Left lung (tissue), 4 donors: ENCODE measurements at regions not wholly inside any gene's neighbourhood (a gene's known extent, or its start where the extent isn't known, plus 50 kb on each side); places are given as distances from the start of the nearest gene placed in this dataset.
"Not testable (repeated sequence)": the region's sequence is repeated elsewhere in the genome, so short reads cannot be mapped to it uniquely, and the experiment has no call there.

Source experiments
- ATAC-seq: fragments of 200-7000 bp; cut with Tn5 transposase; one replicate; pipeline ENCODE4 v1.9.1; 2020; ENCODE audit warnings: moderate library complexity
- DNase-seq, 4 donors: peaks; one replicate each; pipeline ENCODE4 v3.0.0-alpha.2; 2013 to 2020
- H3K27ac ChIP-seq, 2 donors: fragments of 200-600 bp; sonication (generic) in 1 of 2; one replicate each; pipeline versions ENCODE4 v1.5.0 to v1.8.0; 2020 to 2021
- H3K27me3 ChIP-seq, 2 donors: fragments of 200-600 bp; sonication (generic) in 1 of 2; one replicate each; pipeline versions ENCODE4 v1.5.0 to v1.8.0; 2020 to 2021
- H3K36me3 ChIP-seq, 2 donors: fragments of 200-600 bp; sonication (generic) in 1 of 2; one replicate each; pipeline versions ENCODE4 v1.5.0 to v1.8.0; 2020 to 2021
- H3K4me1 ChIP-seq, 2 donors: fragments of 200-600 bp; one replicate each; pipeline ENCODE4 v1.8.0; 2021
- H3K4me3 ChIP-seq, 2 donors: fragments of 200-600 bp; sonication (generic) in 1 of 2; one replicate each; pipeline versions ENCODE4 v1.5.0 to v1.8.0; 2020 to 2021; ENCODE audit warnings: mild to moderate bottlenecking in 1 of 2
- H3K9me3 ChIP-seq, 2 donors: fragments of 200-600 bp; sonication (generic) in 1 of 2; one replicate each; pipeline versions ENCODE4 v1.5.0 to v1.8.0; 2020 to 2021
- CTCF ChIP-seq, 2 donors: fragments of 200-600 bp; sonication (generic) in 1 of 2; IDR thresholded peaks; one replicate each; pipeline versions ENCODE4 v1.5.0 to v1.8.0; 2021; ENCODE audit warnings: antibody characterized with exemption in 2 of 2
- intact Hi-C, 2 donors: fragments of 100-400 bp; cut with DNase I; formaldehyde crosslinking; loops; one replicate each; pipeline versions ENCODE4 v1.11.2 to v1.14.2; 2022
- donor health status: DM: no; HTN: yes; CAD: no.
- donor health status: DM: no; HTN: no; CAD: no.

- Histone ChIP-seq H3K36me3 (no peaks in the 10 kb centered on the region), H3K27ac (no peak overlapping the region), H3K9me3 (peaks cover 0 to 10% of the 10 kb centered on the region in 2 donors), H3K4me1 (no peaks in the 10 kb centered on the region), H3K27me3 (no peaks in the 10 kb centered on the region), H3K4me3 (no peak overlapping the region)
- no peak for TF ChIP-seq CTCF (IDR thresholded peaks at IDR 0.05)
- no peak for ATAC-seq
- intact Hi-C loops = no loop called here
- no peak for DNase-seq
Measured at GRCh38 chr14:23884541-23884904, 69.0 kb upstream of the DHRS4 start.

GRCh38 chr14:23887536-23887935, 66.0 kb upstream of the DHRS4 start:
- Histone ChIP-seq H3K4me1 (no peaks in the 10 kb centered on the region), H3K27me3 (peaks cover 0 to 3% of the 10 kb centered on the region in 2 donors), H3K27ac (no peak overlapping the region), H3K9me3 (peaks cover 0 to 10% of the 10 kb centered on the region in 2 donors), H3K4me3 (no peak overlapping the region), H3K36me3 (no peaks in the 10 kb centered on the region)
- DNase-seq (no peak), ATAC-seq (no peak)
- intact Hi-C loops = no loop called here
- no peak for TF ChIP-seq CTCF (IDR thresholded peaks at IDR 0.05)

- intact Hi-C loops, H3K27ac ChIP-seq, H3K9me3 ChIP-seq, ATAC-seq, H3K4me3 ChIP-seq, H3K4me1 ChIP-seq, H3K36me3 ChIP-seq, H3K27me3 ChIP-seq: not testable (repeated sequence)
- peak in 1 of 4 donors; percentile 69 for DNase-seq
Measured at GRCh38 chr14:23891717-23892116, 61.9 kb upstream of the DHRS4 start.

- H3K4me1 ChIP-seq, ATAC-seq, DNase-seq, H3K27ac ChIP-seq, H3K9me3 ChIP-seq, H3K27me3 ChIP-seq, H3K4me3 ChIP-seq, intact Hi-C loops, H3K36me3 ChIP-seq: not testable (repeated sequence)
Measured at GRCh38 chr14:23892289-23892688, 61.3 kb upstream of the DHRS4 start.

GRCh38 chr14:23894362-23895052, 59.1 kb upstream of the DHRS4 start:
- no peak overlapping the region for H3K27ac ChIP-seq
- H3K4me1 ChIP-seq = no peaks in the 10 kb centered on the region
- ATAC-seq (no peak), DNase-seq (no peak)
- intact Hi-C loops = no loop called here
- H3K36me3 ChIP-seq = no peaks in the 10 kb centered on the region
- no peak overlapping the region for H3K4me3 ChIP-seq
- no peak for TF ChIP-seq CTCF (IDR thresholded peaks at IDR 0.05)
- H3K9me3 ChIP-seq = no peaks in the 10 kb centered on the region
- peaks cover 0 to 3% of the 10 kb centered on the region in 2 donors for H3K27me3 ChIP-seq

GRCh38 chr14:23895053-23895419, 58.5 kb upstream of the DHRS4 start:
- intact Hi-C loops = no loop called here
- Histone ChIP-seq H3K4me3 (no peak overlapping the region), H3K9me3 (no peaks in the 10 kb centered on the region), H3K27me3 (peaks cover 0 to 3% of the 10 kb centered on the region in 2 donors), H3K27ac (no peak overlapping the region), H3K36me3 (no peaks in the 10 kb centered on the region), H3K4me1 (no peaks in the 10 kb centered on the region)
- TF ChIP-seq CTCF (IDR thresholded peaks at IDR 0.05) = no peak
- no peak for DNase-seq
- no peak for ATAC-seq
